Natural killer cell (primary cell): ENCODE measurements at regions not wholly inside any gene's neighbourhood (a gene's known extent, or its start where the extent isn't known, plus 50 kb on each side); places are given as distances from the start of the nearest gene placed in this dataset.

Experiments
- ATAC-seq, 3 donors: fragments of 150-1000 bp in 2 of 3; fragments of 200-7000 bp in 1 of 3; cut with Tn5 transposase; 1 replicate in 1 of 3; 2 replicates in 2 of 3; pipeline ENCODE4 v1.10.0; 2021; ENCODE audit warnings: mild to moderate bottlenecking in 2 of 3, moderate library complexity in 2 of 3
- DNase-seq, 2 donors: peaks; one replicate each; pipeline versions ENCODE4 v3.0.0 to v3.0.0-alpha.2; 2013 to 2021; ENCODE audit warnings: mixed read lengths in 1 of 2
- H3K27ac ChIP-seq: one replicate; pipeline ENCODE4 v1.5.1; 2013; ENCODE audit warnings: mild to moderate bottlenecking, low read length
- H3K27me3 ChIP-seq: one replicate; pipeline ENCODE4 v1.6.1; 2013; ENCODE audit warnings: low read length; ENCODE audit not compliant: control insufficient read depth, insufficient read depth
- H3K36me3 ChIP-seq: one replicate; pipeline ENCODE4 v1.6.1; 2013; ENCODE audit warnings: low read length; ENCODE audit not compliant: control insufficient read depth, insufficient read depth
- H3K4me1 ChIP-seq: one replicate; pipeline ENCODE4 v1.6.1; 2013; ENCODE audit warnings: low read length; ENCODE audit not compliant: control insufficient read depth, insufficient read depth
- H3K4me3 ChIP-seq: one replicate; pipeline ENCODE4 v1.5.1; 2013; ENCODE audit warnings: low read length
- H3K9me3 ChIP-seq: one replicate; pipeline ENCODE4 v1.6.1; 2013; ENCODE audit warnings: low read length; ENCODE audit not compliant: control insufficient read depth, insufficient read depth
- H3K27ac Mint-ChIP-seq, 2 donors: one replicate each; pipeline ENCODE4 v1.8.0; 2022; ENCODE audit warnings: mild to moderate bottlenecking in 2 of 2, mixed read lengths in 2 of 2, moderate library complexity in 1 of 2
- H3K27me3 Mint-ChIP-seq, 2 donors: one replicate each; pipeline ENCODE4 v1.8.0; 2022; ENCODE audit warnings: low read depth in 2 of 2, mixed read lengths in 2 of 2
- H3K36me3 Mint-ChIP-seq: one replicate; pipeline ENCODE4 v1.8.0; 2022; ENCODE audit warnings: mixed read lengths
- H3K4me1 Mint-ChIP-seq, 2 donors: one replicate each; pipeline ENCODE4 v1.8.0; 2022; ENCODE audit warnings: mixed read lengths in 2 of 2
- H3K4me3 Mint-ChIP-seq: one replicate; pipeline ENCODE4 v1.8.0; 2022; ENCODE audit warnings: mild to moderate bottlenecking, moderate library complexity, mixed read lengths
- H3K9me3 Mint-ChIP-seq, 2 donors: one replicate each; pipeline ENCODE4 v1.8.0; 2022; ENCODE audit warnings: mixed read lengths in 2 of 2
- WGBS: methylation state at CpG from one replicate; pipeline ENCODE4 v1.1.7; 2013; ENCODE audit warnings: missing lambda C conversion rate; ENCODE audit not compliant: insufficient coverage; 5-methylcytosine and 5-hydroxymethylcytosine counted together
- intact Hi-C: fragments of 100-400 bp; cut with micrococcal nuclease; formaldehyde crosslinking; loops from one replicate; pipeline ENCODE4 v1.14.2; 2022
- TF ChIP-seq, protein P1 (sequence below): fragments of 200-600 bp; IDR thresholded peaks from one replicate; pipeline ENCODE4 v1.8.0; 2022; ENCODE audit warnings: antibody characterized with exemption

DNA sequence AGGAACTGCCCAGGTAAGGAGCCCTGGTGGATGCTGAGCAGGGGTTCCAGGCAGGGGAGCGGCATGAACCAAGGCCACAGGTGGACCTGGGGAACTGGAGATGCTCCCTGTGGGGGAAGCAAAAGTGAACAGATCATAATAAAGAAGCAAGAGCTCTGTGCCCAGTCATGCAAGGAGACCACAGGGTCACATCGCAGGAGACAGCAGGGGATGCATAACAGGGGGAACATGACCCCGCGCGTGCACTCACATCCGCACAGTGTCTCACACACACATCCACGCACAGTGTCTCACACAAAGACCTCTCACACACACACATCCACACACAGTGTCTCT, 473.3 kb upstream of the HS6ST1 start:
- no peak for ATAC-seq
- WGBS = 81% methylated on average over 7 of the region's 7 CpGs

DNA sequence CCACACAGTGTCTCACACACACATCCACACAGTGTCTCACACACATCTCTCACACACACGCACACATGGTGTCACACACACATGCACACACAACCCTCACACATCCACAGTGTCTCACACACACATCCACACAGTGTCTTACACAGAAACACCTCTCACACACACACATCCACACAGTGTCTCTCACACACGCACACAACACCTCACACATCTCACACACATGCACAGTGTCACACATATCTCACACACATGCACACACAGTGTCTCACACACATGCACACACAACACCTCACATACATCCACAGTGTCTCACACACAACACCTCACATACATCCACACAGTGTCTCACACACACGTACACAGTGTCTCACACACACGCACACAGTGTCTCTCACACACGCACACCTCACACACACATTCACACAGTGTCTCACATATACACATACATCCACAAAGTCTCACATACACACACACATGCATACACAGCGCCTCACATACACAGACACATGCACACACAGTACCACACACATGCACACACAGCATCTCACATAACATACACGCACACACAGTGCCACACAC, 473.9 kb upstream of the HS6ST1 start:
- Mint-ChIP-seq H3K4me3 (no peak overlapping the region), H3K27ac (no peak overlapping the region), H3K9me3 (no peaks in the 10 kb centered on the region), H3K4me1 (no peaks in the 10 kb centered on the region), H3K36me3 (no peaks in the 10 kb centered on the region), H3K27me3 (no peaks in the 10 kb centered on the region)
- no peak overlapping the region for H3K4me3 ChIP-seq
- no peaks in the 10 kb centered on the region for H3K27me3 ChIP-seq
- no peaks in the 10 kb centered on the region for H3K9me3 ChIP-seq
- no peaks in the 10 kb centered on the region for H3K4me1 ChIP-seq
- ATAC-seq (peak in 1 of 3 donors; percentile 35), DNase-seq (no peak)
- no peak overlapping the region for H3K27ac ChIP-seq
- H3K36me3 ChIP-seq = no peaks in the 10 kb centered on the region
- TF ChIP-seq, protein P1, sequence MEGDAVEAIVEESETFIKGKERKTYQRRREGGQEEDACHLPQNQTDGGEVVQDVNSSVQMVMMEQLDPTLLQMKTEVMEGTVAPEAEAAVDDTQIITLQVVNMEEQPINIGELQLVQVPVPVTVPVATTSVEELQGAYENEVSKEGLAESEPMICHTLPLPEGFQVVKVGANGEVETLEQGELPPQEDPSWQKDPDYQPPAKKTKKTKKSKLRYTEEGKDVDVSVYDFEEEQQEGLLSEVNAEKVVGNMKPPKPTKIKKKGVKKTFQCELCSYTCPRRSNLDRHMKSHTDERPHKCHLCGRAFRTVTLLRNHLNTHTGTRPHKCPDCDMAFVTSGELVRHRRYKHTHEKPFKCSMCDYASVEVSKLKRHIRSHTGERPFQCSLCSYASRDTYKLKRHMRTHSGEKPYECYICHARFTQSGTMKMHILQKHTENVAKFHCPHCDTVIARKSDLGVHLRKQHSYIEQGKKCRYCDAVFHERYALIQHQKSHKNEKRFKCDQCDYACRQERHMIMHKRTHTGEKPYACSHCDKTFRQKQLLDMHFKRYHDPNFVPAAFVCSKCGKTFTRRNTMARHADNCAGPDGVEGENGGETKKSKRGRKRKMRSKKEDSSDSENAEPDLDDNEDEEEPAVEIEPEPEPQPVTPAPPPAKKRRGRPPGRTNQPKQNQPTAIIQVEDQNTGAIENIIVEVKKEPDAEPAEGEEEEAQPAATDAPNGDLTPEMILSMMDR = no peak
- WGBS = 91% methylated on average over 7 of the region's 7 CpGs
- intact Hi-C loops = no loop called here

More for the DNA sequence above, 473.3 kb upstream of the HS6ST1 start:
- Mint-ChIP-seq H3K4me3 (no peak overlapping the region), H3K36me3 (no peaks in the 10 kb centered on the region), H3K27ac (no peak overlapping the region), H3K27me3 (no peaks in the 10 kb centered on the region), H3K9me3 (no peaks in the 10 kb centered on the region), H3K4me1 (no peaks in the 10 kb centered on the region)
- no peak for DNase-seq
- TF ChIP-seq, protein P1 = no peak
- H3K9me3 ChIP-seq = no peaks in the 10 kb centered on the region
- intact Hi-C loops = no loop called here
- H3K27me3 ChIP-seq = no peaks in the 10 kb centered on the region
- H3K4me1 ChIP-seq = no peaks in the 10 kb centered on the region
- H3K36me3 ChIP-seq = no peaks in the 10 kb centered on the region
- H3K27ac ChIP-seq = no peak overlapping the region
- no peak overlapping the region for H3K4me3 ChIP-seq

DNA sequence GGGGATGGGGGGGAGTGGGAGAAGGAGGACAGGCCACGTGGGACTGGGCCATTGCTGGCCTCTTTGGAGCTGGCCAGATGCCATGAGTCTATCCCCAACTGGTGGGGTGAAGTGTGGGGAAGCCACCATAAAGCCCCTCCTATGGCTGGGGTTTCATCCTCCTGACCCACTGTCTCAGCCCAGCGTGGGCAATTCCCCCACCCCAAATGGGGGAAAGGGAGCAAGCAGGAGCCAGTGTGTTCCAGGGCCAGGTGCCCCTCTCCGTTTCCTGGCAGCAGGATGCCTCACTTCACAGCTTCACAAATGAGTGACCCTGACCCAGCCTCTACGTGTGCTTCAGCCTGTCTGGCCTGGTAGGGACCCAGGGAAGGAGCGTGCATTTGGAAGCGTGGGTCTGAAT, 474.7 kb upstream of the HS6ST1 start:
- H3K4me3 Mint-ChIP-seq = no peak overlapping the region
- no peak for ATAC-seq
- H3K27me3 Mint-ChIP-seq = no peaks in the 10 kb centered on the region
- Histone ChIP-seq H3K4me1 (no peaks in the 10 kb centered on the region), H3K4me3 (no peak overlapping the region), H3K27ac (no peak overlapping the region), H3K27me3 (no peaks in the 10 kb centered on the region), H3K9me3 (no peaks in the 10 kb centered on the region), H3K36me3 (no peaks in the 10 kb centered on the region)
- no peaks in the 10 kb centered on the region for H3K9me3 Mint-ChIP-seq
- intact Hi-C loops = no loop called here
- no peaks in the 10 kb centered on the region for H3K4me1 Mint-ChIP-seq
- no peak overlapping the region for H3K27ac Mint-ChIP-seq
- TF ChIP-seq, protein P1 = no peak
- 85% methylated on average over 6 of the region's 6 CpGs for WGBS
- DNase-seq = no peak
- no peaks in the 10 kb centered on the region for H3K36me3 Mint-ChIP-seq

DNA sequence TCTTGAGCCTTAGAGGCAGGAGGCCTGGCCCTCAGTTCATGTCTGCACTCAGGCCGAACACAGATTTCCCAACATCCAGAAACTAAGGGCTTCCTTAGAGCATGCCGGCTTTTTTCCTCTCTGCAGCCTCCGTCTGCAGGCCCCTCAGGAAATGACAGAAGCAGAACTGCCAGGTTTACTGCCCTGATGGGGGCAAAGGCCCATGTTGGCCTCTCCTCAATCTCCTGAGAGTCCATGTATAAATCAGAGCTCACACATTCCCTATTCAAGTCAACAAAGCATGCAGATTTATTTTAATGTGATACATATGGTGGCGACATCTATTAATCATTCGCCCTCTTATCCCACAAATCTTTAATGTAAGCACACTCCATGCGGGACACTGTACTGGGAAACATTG, 475.6 kb upstream of the HS6ST1 start:
- H3K27ac ChIP-seq = no peak overlapping the region
- no peaks in the 10 kb centered on the region for H3K9me3 ChIP-seq
- TF ChIP-seq, protein P1 = no peak
- DNase-seq (no peak), ATAC-seq (no peak)
- no peaks in the 10 kb centered on the region for H3K36me3 Mint-ChIP-seq
- no peak overlapping the region for H3K4me3 ChIP-seq
- H3K27ac Mint-ChIP-seq = no peak overlapping the region
- H3K4me1 ChIP-seq = no peaks in the 10 kb centered on the region
- 87% methylated on average over 4 of the region's 6 CpGs for WGBS
- intact Hi-C loops = no loop called here
- no peaks in the 10 kb centered on the region for H3K36me3 ChIP-seq
- H3K9me3 Mint-ChIP-seq = no peaks in the 10 kb centered on the region
- H3K27me3 ChIP-seq = no peaks in the 10 kb centered on the region
- H3K4me1 Mint-ChIP-seq = no peaks in the 10 kb centered on the region
- no peaks in the 10 kb centered on the region for H3K27me3 Mint-ChIP-seq
- no peak overlapping the region for H3K4me3 Mint-ChIP-seq
